T-cell (primary cell): ENCODE measurements at regions not wholly inside any gene's neighbourhood (a gene's known extent, or its start where the extent isn't known, plus 50 kb on each side); places are given as distances from the start of the nearest gene placed in this dataset.

ENCODE experiments used
- ATAC-seq, 4 experiments: fragments of 200-7000 bp in 3 of 4; fragments of 150-1000 bp in 1 of 4; cut with Tn5 transposase; replicated peaks in 1 of 4; 1 replicate in 3 of 4; 2 replicates in 1 of 4; pipeline ENCODE4 v1.10.0; 2021; ENCODE audit warnings: moderate library complexity in 3 of 4, mild to moderate bottlenecking in 2 of 4, moderate number of reproducible peaks in 1 of 4
- CTCF ChIA-PET, 2 donors: fragments of 300-600 bp; sonication (Branson Sonifier 250); formaldehyde crosslinking; loops; one replicate each; lab custom pipeline; 2022; ENCODE audit warnings: antibody characterized with exemption in 2 of 2; lab: Charles Lee
- POLR2A ChIA-PET, 2 donors: fragments of 300-600 bp; sonication (Branson Sonifier 250); formaldehyde crosslinking; loops; one replicate each; lab custom pipeline; 2022; ENCODE audit warnings: antibody characterized with exemption in 2 of 2; lab: Charles Lee
- DNase-seq, 35 experiments: peaks; one replicate each; pipeline versions ENCODE4 v3.0.0 to v3.0.0-alpha.2; 2013 to 2023
- H3K27ac ChIP-seq: one replicate; pipeline ENCODE4 v1.5.1; 2013; ENCODE audit warnings: low read length
- H3K27me3 ChIP-seq, 2 experiments: replicated peaks in 1 of 2; 1 replicate in 1 of 2; 2 replicates in 1 of 2; pipeline versions ENCODE4 v1.6.1 to v1.7.0; 2013; ENCODE audit warnings: low read length in 1 of 2, mixed read lengths in 1 of 2; ENCODE audit not compliant: control insufficient read depth in 2 of 2, insufficient read depth in 2 of 2; ENCODE audit errors: extremely low read depth in 1 of 2
- H3K36me3 ChIP-seq, 2 donors: 1 replicate in 1 of 2; 2 replicates in 1 of 2; pipeline versions ENCODE4 v1.6.1 to v1.7.0; 2013; ENCODE audit warnings: low read length in 1 of 2; ENCODE audit not compliant: control insufficient read depth in 2 of 2, insufficient read depth in 1 of 2; ENCODE audit errors: extremely low read depth in 1 of 2
- H3K4me1 ChIP-seq, 2 experiments: 1 replicate in 1 of 2; 2 replicates in 1 of 2; pipeline versions ENCODE4 v1.6.1 to v1.7.0; 2013; ENCODE audit warnings: low read length in 2 of 2, mixed read lengths in 1 of 2; ENCODE audit not compliant: insufficient read depth in 2 of 2, control insufficient read depth in 1 of 2; ENCODE audit errors: extremely low read depth in 1 of 2
- H3K4me3 ChIP-seq, 2 donors: 1 replicate in 1 of 2; 2 replicates in 1 of 2; pipeline versions ENCODE4 v1.5.1 to v1.7.0; 2013; ENCODE audit warnings: mild to moderate bottlenecking in 2 of 2, low read length in 1 of 2, moderate library complexity in 1 of 2; ENCODE audit not compliant: control insufficient read depth in 1 of 2; ENCODE audit errors: extremely low read depth in 1 of 2
- H3K9me3 ChIP-seq: 2 replicates; pipeline ENCODE4 v1.7.0; 2013
- H3K27ac Mint-ChIP-seq, 2 donors: one replicate each; pipeline ENCODE4 v1.8.0; 2020 to 2021; ENCODE audit warnings: mild to moderate bottlenecking in 2 of 2, mixed read lengths in 2 of 2
- H3K27me3 Mint-ChIP-seq, 2 donors: one replicate each; pipeline ENCODE4 v1.8.0; 2021 to 2022; ENCODE audit warnings: mixed read lengths in 2 of 2
- H3K36me3 Mint-ChIP-seq: one replicate; pipeline ENCODE4 v1.8.0; 2021; ENCODE audit warnings: mixed read lengths
- H3K4me1 Mint-ChIP-seq, 3 donors: one replicate each; pipeline ENCODE4 v1.8.0; 2020 to 2022; ENCODE audit warnings: mixed read lengths in 3 of 3, mild to moderate bottlenecking in 1 of 3
- H3K4me3 Mint-ChIP-seq, 3 donors: one replicate each; pipeline ENCODE4 v1.8.0; 2020 to 2022; ENCODE audit warnings: mild to moderate bottlenecking in 3 of 3, mixed read lengths in 3 of 3, moderate library complexity in 3 of 3
- H3K9me3 Mint-ChIP-seq, 3 donors: one replicate each; pipeline ENCODE4 v1.8.0; 2020 to 2022; ENCODE audit warnings: mixed read lengths in 3 of 3
- WGBS: methylation state at CpG from one replicate; pipeline ENCODE4 v1.1.5; 2013; ENCODE audit warnings: missing lambda C conversion rate; ENCODE audit not compliant: insufficient coverage; 5-methylcytosine and 5-hydroxymethylcytosine counted together

GRCh38 chr18:51425475-51425874, 228.0 kb upstream of the MEX3C start:
- POLR2A ChIA-PET, result no interaction called here
- ATAC-seq (no peak), DNase-seq (no peak)
- Histone ChIP-seq H3K4me3 (no peak overlapping the region), H3K4me1 (no peaks in the 10 kb centered on the region), H3K27me3 (no peaks in the 10 kb centered on the region), H3K9me3 (no peaks in the 10 kb centered on the region), H3K36me3 (no peaks in the 10 kb centered on the region), H3K27ac (no peak overlapping the region)
- Mint-ChIP-seq H3K4me3 (no peak overlapping the region), H3K27me3 (peaks cover 8 to 13% of the 10 kb centered on the region in 2 donors), H3K9me3 (no peaks in the 10 kb centered on the region), H3K4me1 (no peaks in the 10 kb centered on the region), H3K27ac (no peak overlapping the region), H3K36me3 (no peaks in the 10 kb centered on the region)
- CTCF ChIA-PET, result no interaction called here
- 17% methylated on average over 1 of the region's 6 CpGs for WGBS

- no peak overlapping the region for H3K27ac Mint-ChIP-seq
- ChIA-PET POLR2A (no interaction called here), CTCF (no interaction called here)
- 51% methylated on average over 3 of the region's 3 CpGs for WGBS
- H3K27me3 Mint-ChIP-seq, result peaks cover 8 to 13% of the 10 kb centered on the region in 2 donors
- H3K4me3 ChIP-seq, result no peak overlapping the region
- H3K4me1 Mint-ChIP-seq, result no peaks in the 10 kb centered on the region
- H3K9me3 Mint-ChIP-seq, result no peaks in the 10 kb centered on the region
- no peaks in the 10 kb centered on the region for H3K9me3 ChIP-seq
- no peaks in the 10 kb centered on the region for H3K36me3 Mint-ChIP-seq
- no peak for DNase-seq
- ATAC-seq, result no peak
- no peaks in the 10 kb centered on the region for H3K27me3 ChIP-seq
- no peak overlapping the region for H3K4me3 Mint-ChIP-seq
- H3K4me1 ChIP-seq, result no peaks in the 10 kb centered on the region
- H3K27ac ChIP-seq, result no peak overlapping the region
- H3K36me3 ChIP-seq, result no peaks in the 10 kb centered on the region
These were observed 228.4 kb upstream of the MEX3C start for GRCh38 chr18:51425889-51426288.

GRCh38 chr18:51426996-51427395, 229.5 kb upstream of the MEX3C start:
- Mint-ChIP-seq H3K27ac (no peak overlapping the region), H3K27me3 (peaks cover 8 to 13% of the 10 kb centered on the region in 2 donors), H3K36me3 (no peaks in the 10 kb centered on the region), H3K4me3 (no peak overlapping the region), H3K4me1 (no peaks in the 10 kb centered on the region), H3K9me3 (peaks cover 0 to 4% (median 0%) of the 10 kb centered on the region in 3 donors)
- ATAC-seq (no peak), DNase-seq (no peak)
- H3K4me1 ChIP-seq, result no peaks in the 10 kb centered on the region
- no peaks in the 10 kb centered on the region for H3K9me3 ChIP-seq
- H3K36me3 ChIP-seq, result no peaks in the 10 kb centered on the region
- no peaks in the 10 kb centered on the region for H3K27me3 ChIP-seq
- no peak overlapping the region for H3K27ac ChIP-seq
- CTCF ChIA-PET, result no interaction called here
- POLR2A ChIA-PET, result no interaction called here
- WGBS, result 83% methylated on average over 1 of the region's 2 CpGs
- H3K4me3 ChIP-seq, result no peak overlapping the region

- Mint-ChIP-seq H3K27ac (no peak overlapping the region), H3K27me3 (peaks cover 8 to 17% of the 10 kb centered on the region in 2 donors), H3K4me1 (no peaks in the 10 kb centered on the region), H3K9me3 (peaks cover 0 to 4% (median 0%) of the 10 kb centered on the region in 3 donors), H3K4me3 (no peak overlapping the region), H3K36me3 (no peaks in the 10 kb centered on the region)
- H3K27me3 ChIP-seq, result no peaks in the 10 kb centered on the region
- DNase-seq (no peak), ATAC-seq (no peak)
- H3K9me3 ChIP-seq, result no peaks in the 10 kb centered on the region
- ChIA-PET POLR2A (no interaction called here), CTCF (no interaction called here)
- H3K4me3 ChIP-seq, result no peak overlapping the region
- no peak overlapping the region for H3K27ac ChIP-seq
- no peaks in the 10 kb centered on the region for H3K4me1 ChIP-seq
- H3K36me3 ChIP-seq, result no peaks in the 10 kb centered on the region
These were observed 232.2 kb upstream of the MEX3C start for GRCh38 chr18:51429644-51430043.

- no peak for ATAC-seq
- H3K27me3 Mint-ChIP-seq, result peaks cover 8 to 12% of the 10 kb centered on the region in 2 donors
- Histone ChIP-seq H3K9me3 (no peaks in the 10 kb centered on the region), H3K27ac (no peak overlapping the region), H3K4me3 (no peak overlapping the region), H3K4me1 (no peaks in the 10 kb centered on the region), H3K27me3 (no peaks in the 10 kb centered on the region), H3K36me3 (no peaks in the 10 kb centered on the region)
- no peaks in the 10 kb centered on the region for H3K4me1 Mint-ChIP-seq
- H3K9me3 Mint-ChIP-seq, result peaks cover 0 to 4% (median 0%) of the 10 kb centered on the region in 3 donors
- WGBS, result no CpG with 5 or more reads among the region's 1 CpG
- ChIA-PET CTCF (no interaction called here), POLR2A (no interaction called here)
- DNase-seq, result no peak
- no peaks in the 10 kb centered on the region for H3K36me3 Mint-ChIP-seq
- no peak overlapping the region for H3K27ac Mint-ChIP-seq
- no peak overlapping the region for H3K4me3 Mint-ChIP-seq
These were observed 233.1 kb upstream of the MEX3C start for GRCh38 chr18:51430538-51430937.

DNA sequence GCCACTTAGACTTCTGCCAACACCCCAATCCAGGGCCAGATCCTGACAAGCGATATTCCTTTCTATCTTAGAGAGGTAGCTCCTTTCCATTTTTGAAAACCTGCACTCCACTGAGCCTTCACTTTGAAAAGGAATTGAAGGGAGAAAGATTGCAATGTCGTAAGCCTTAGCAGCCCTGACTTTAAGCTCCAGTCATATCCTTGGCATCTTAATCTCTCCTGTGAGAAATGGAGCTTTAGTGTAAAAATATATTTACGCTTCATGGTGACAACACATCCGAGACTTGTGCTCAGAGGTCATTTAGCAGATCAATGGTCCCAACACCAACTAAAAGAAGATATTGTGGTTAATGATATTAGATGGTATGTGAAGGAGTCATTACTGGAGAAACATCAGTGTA, 235.8 kb upstream of the MEX3C start:
- DNase-seq (no peak), ATAC-seq (no peak)
- Mint-ChIP-seq H3K36me3 (no peaks in the 10 kb centered on the region), H3K4me3 (no peak overlapping the region), H3K27me3 (peaks cover 14 to 19% of the 10 kb centered on the region in 2 donors), H3K4me1 (no peaks in the 10 kb centered on the region), H3K27ac (no peak overlapping the region), H3K9me3 (peaks cover 0 to 4% (median 0%) of the 10 kb centered on the region in 3 donors)
- no peak overlapping the region for H3K27ac ChIP-seq
- H3K4me1 ChIP-seq, result no peaks in the 10 kb centered on the region
- no peak overlapping the region for H3K4me3 ChIP-seq
- 80% methylated on average over 1 of the region's 4 CpGs for WGBS
- H3K9me3 ChIP-seq, result no peaks in the 10 kb centered on the region
- H3K36me3 ChIP-seq, result no peaks in the 10 kb centered on the region
- H3K27me3 ChIP-seq, result no peaks in the 10 kb centered on the region
- CTCF ChIA-PET, result interaction anchor here (0.6 kb wide), 2 partner anchors 306 to 793 kb away, joined by 3 to 4 read pairs; no protein-coding TSS in a partner anchor
- POLR2A ChIA-PET, result no interaction called here

DNA sequence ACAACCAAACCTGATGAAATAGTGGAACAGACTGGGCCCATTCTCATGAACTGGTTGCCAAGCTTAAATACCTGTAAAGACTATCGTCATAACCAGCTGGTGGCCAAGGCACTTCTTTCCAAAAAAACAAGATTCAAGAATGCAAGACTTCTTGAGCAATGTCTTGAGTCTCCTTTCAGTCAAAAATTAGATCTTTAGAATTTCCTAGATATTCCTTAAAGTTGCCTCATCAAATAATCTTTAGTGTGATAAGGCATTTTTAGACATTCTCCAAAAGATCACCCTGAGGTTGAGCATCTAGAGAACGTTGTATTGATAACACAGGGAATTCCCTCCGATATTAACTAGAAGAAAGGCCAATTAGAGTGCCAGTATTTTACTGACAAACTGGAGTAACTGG, 236.4 kb upstream of the MEX3C start:
- no peak overlapping the region for H3K4me3 ChIP-seq
- POLR2A ChIA-PET, result interaction anchor here in 1 of 2 donors (0.5 kb wide), 1 partner anchor 24 kb away, joined by 3 read pairs; no protein-coding TSS in a partner anchor

More for the DNA sequence above, 236.4 kb upstream of the MEX3C start:
- no peak overlapping the region for H3K27ac ChIP-seq
- H3K27me3 Mint-ChIP-seq, result peaks cover 18 to 21% of the 10 kb centered on the region in 2 donors
- H3K27me3 ChIP-seq, result no peaks in the 10 kb centered on the region
- WGBS, result 83% methylated on average over 2 of the region's 3 CpGs
- no peak overlapping the region for H3K4me3 Mint-ChIP-seq
- no peak for ATAC-seq
- H3K27ac Mint-ChIP-seq, result no peak overlapping the region
- DNase-seq, result no peak
- CTCF ChIA-PET, result interaction anchor here in 1 of 2 donors (0.6 kb wide), 2 partner anchors 702 to 792 kb away, joined by 4 to 7 read pairs; no protein-coding TSS in a partner anchor
- no peaks in the 10 kb centered on the region for H3K36me3 Mint-ChIP-seq
- H3K4me1 Mint-ChIP-seq, result no peaks in the 10 kb centered on the region
- H3K4me1 ChIP-seq, result no peaks in the 10 kb centered on the region
- no peaks in the 10 kb centered on the region for H3K9me3 ChIP-seq
- peaks cover 0 to 4% (median 0%) of the 10 kb centered on the region in 3 donors for H3K9me3 Mint-ChIP-seq
- H3K36me3 ChIP-seq, result no peaks in the 10 kb centered on the region
